ENCODE measurements at regions not wholly inside any gene's neighbourhood (a gene's known extent, or its start where the extent isn't known, plus 50 kb on each side); places are given as distances from the start of the nearest gene placed in this dataset.
"Not testable (repeated sequence)": the region's sequence is repeated elsewhere in the genome, so short reads cannot be mapped to it uniquely, and the experiment has no call there.

DNA sequence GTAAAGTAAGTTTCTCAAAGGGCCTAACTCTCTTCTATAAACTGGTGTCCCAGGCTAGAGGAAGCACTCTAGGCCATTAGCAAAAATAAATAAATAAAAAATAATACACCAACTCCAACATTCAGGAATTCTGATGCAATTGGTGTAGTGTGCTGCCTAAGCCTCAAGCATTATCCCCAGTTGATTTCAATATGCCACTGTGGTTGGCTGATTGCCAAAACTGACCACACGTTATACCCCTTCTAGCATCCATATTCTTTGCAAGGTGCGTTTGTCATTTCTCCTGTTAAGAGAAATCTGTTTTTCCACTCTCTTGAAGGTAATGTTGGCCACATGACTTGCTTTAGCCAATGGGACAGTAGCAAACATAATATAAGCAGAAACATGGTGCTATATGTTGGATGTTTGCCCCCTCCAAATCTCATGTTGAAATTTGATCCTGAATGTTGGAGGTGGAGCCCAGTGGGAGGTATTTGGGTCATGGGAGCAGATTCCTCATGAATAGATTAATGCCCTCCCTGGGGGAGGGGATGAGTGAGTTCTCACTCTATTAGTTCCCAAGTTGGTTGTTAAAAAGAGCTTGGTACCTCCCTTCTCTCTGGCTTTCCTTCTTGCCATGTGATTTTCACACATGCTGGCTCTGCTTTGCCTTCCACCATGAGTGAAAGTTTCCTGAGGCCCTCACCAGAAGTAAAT, 71.9 kb upstream of the PLCB4 start:
- intact Hi-C loops (cut with DNase I), result no loop called here

DNA sequence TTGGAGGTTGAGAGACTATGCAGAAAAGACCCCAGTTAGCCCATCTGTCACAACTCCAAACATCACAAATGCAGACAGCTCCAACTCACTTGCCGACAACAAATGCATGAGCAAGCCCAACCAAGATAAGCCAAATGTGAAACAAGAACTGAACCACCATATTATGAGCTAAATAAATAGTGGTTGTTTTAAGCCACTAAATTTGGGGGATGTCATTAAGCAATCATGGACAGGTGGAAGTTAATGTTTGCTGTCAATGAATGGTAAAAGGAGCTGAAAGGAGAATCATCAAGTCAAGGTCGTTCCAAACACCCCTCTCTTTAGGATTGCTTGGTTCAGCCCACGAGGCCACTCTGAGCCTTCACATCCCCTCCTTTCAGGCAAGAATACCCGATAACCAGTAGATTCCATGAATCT, 71.2 kb upstream of the PLCB4 start:
- intact Hi-C loops (cut with DNase I), result no loop called here
- Histone ChIP-seq H3K27me3 (no peaks in the 10 kb centered on the region), H3K4me3 (no peak overlapping the region), H3K9me3 (no peaks in the 10 kb centered on the region), H3K27ac (replicated peaks in 1 of 4) (no peak overlapping the region), H3K36me3 (no peaks in the 10 kb centered on the region), H3K4me1 (no peaks in the 10 kb centered on the region)
- WGBS, result 81% methylated on average over 4 of the region's 4 CpGs
- TF ChIP-seq EP300 (IDR thresholded peaks at IDR 0.05) (no peak), POLR2A (IDR thresholded peaks at IDR 0.05; ENCODE audit: low read depth) (no peak), POLR2AphosphoS5 (IDR thresholded peaks at IDR 0.05) (no peak)
- TF ChIP-seq, protein P1, sequence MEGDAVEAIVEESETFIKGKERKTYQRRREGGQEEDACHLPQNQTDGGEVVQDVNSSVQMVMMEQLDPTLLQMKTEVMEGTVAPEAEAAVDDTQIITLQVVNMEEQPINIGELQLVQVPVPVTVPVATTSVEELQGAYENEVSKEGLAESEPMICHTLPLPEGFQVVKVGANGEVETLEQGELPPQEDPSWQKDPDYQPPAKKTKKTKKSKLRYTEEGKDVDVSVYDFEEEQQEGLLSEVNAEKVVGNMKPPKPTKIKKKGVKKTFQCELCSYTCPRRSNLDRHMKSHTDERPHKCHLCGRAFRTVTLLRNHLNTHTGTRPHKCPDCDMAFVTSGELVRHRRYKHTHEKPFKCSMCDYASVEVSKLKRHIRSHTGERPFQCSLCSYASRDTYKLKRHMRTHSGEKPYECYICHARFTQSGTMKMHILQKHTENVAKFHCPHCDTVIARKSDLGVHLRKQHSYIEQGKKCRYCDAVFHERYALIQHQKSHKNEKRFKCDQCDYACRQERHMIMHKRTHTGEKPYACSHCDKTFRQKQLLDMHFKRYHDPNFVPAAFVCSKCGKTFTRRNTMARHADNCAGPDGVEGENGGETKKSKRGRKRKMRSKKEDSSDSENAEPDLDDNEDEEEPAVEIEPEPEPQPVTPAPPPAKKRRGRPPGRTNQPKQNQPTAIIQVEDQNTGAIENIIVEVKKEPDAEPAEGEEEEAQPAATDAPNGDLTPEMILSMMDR (IDR thresholded peaks at IDR 0.05), result no peak
- no peak for DNase-seq (ENCODE audit: extremely low spot score)

More for the DNA sequence above, 71.9 kb upstream of the PLCB4 start:
- Histone ChIP-seq H3K4me3 (no peak overlapping the region), H3K27me3 (no peaks in the 10 kb centered on the region), H3K4me1 (no peaks in the 10 kb centered on the region), H3K36me3 (no peaks in the 10 kb centered on the region), H3K9me3 (no peaks in the 10 kb centered on the region), H3K27ac (replicated peaks in 1 of 4) (no peak overlapping the region)
- WGBS, result 75% methylated on average over 2 of the region's 2 CpGs
- no peak for DNase-seq (ENCODE audit: extremely low spot score)
- TF ChIP-seq EP300 (IDR thresholded peaks at IDR 0.05), result no peak
- TF ChIP-seq POLR2A (IDR thresholded peaks at IDR 0.05; ENCODE audit: low read depth), result no peak
- TF ChIP-seq, protein P1 (IDR thresholded peaks at IDR 0.05), result no peak

DNA sequence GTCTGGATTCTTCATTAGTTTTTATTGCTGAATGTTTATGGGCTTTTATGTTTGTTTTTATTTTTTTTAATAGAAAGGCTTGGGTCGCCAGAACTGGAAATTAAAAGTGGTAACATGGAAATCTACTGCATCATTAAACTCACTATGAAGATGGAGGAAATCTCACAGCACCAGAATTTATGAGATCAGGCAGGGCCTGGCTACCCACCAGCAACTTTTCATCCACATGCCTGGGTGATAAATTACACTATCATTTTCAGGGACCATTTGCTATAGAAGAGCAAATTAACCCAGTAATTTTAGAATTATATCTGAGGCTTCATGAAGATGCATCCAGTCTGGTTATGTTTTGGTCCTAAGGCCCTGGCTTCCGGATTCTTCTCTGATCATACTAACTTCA, 57.8 kb upstream of the PLCB4 start:
- TF ChIP-seq POLR2A (IDR thresholded peaks at IDR 0.05; ENCODE audit: low read depth) (no peak), EP300 (IDR thresholded peaks at IDR 0.05) (no peak)
- intact Hi-C loops (cut with DNase I), result no loop called here
- Histone ChIP-seq H3K27ac (replicated peaks in 1 of 4) (no peak overlapping the region), H3K36me3 (no peaks in the 10 kb centered on the region), H3K4me1 (peaks cover 0 to 8% (median 2%) of the 10 kb centered on the region in 4 donors), H3K4me3 (no peak overlapping the region), H3K9me3 (no peaks in the 10 kb centered on the region), H3K27me3 (no peaks in the 10 kb centered on the region)
- WGBS, result 92% methylated on average over 2 of the region's 2 CpGs
- DNase-seq (ENCODE audit: extremely low spot score), result no peak

DNA sequence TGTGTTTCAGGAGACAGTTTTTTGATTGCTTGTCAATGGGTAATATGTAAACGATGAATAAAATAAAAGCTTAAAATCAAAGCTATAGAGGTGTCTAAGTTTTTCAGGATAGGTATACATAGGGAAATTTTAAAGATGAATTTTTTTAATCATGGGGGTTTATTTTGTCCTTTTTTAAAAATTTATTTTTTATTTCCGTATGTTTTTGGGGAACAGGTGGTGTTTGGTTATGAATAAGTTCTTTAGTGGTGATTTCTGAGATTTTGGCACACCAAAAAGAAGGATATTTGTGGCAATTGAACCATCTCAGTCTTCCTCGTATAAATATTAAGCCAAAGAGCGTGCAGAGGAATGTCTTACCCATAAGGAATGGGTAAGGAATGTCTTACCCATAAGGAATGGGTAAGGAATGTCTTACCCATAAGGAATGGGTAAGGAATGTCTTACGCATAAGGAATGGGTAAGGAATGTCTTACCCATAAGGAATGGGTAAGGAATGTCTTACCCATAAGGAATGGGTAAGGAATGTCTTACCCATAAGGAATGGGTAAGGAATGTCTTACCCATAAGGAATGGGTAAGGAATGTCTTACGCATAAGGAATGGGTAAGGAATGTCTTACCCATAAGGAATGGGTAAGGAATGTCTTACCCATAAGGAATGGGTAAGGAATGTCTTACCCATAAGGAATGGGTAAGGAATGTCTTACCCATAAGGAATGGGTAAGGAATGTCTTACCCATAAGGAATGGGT, 53.5 kb upstream of the PLCB4 start:
- H3K27me3 ChIP-seq; intact Hi-C loops (cut with DNase I); H3K36me3 ChIP-seq; H3K9me3 ChIP-seq; H3K4me1 ChIP-seq; DNase-seq (ENCODE audit: extremely low spot score); H3K27ac ChIP-seq (replicated peaks in 1 of 4); H3K4me3 ChIP-seq: not testable (repeated sequence)
- 78% methylated on average over 5 of the region's 6 CpGs for WGBS

DNA sequence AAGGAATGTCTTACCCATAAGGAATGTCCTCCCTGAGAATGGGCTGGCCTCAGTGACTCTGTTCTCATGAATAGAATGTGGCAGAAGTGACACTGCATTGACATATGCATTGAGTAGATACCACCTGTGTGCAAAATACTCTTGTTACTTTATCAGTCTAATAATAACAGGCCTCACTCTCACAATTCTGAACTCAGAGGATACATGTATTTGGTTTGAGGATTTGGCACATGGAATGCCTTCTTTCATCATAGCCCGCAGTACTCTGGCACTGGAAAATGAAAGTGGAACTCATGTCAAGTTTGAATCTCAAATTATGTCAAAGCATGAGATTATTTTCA, 52.9 kb upstream of the PLCB4 start:
- TF ChIP-seq EP300 (IDR thresholded peaks at IDR 0.05), result no peak
- TF ChIP-seq POLR2AphosphoS5 (IDR thresholded peaks at IDR 0.05), result no peak
- no peak for TF ChIP-seq POLR2A (IDR thresholded peaks at IDR 0.05; ENCODE audit: low read depth)
- TF ChIP-seq, protein P1 (IDR thresholded peaks at IDR 0.05), result no peak
- Histone ChIP-seq H3K4me3 (no peak overlapping the region), H3K27ac (replicated peaks in 1 of 4) (no peak overlapping the region), H3K36me3 (no peaks in the 10 kb centered on the region), H3K4me1 (no peaks in the 10 kb centered on the region), H3K9me3 (no peaks in the 10 kb centered on the region), H3K27me3 (no peaks in the 10 kb centered on the region)
- intact Hi-C loops (cut with DNase I), result no loop called here
- 58% methylated on average over 1 of the region's 1 CpG for WGBS
- DNase-seq (ENCODE audit: extremely low spot score), result no peak

All from esophagus muscularis mucosa (tissue), 4 donors.